K562 (cell line): ENCODE measurements at regions not wholly inside any gene's neighbourhood (a gene's known extent, or its start where the extent isn't known, plus 50 kb on each side); places are given as distances from the start of the nearest gene placed in this dataset.

ENCODE experiments used
- CTBP1 ChIP-seq: fragments of 450-650 bp; IDR thresholded peaks from 2 replicates; pipeline ENCODE4 v1.6.1; 2016; ENCODE audit warnings: borderline replicate concordance
- FOS ChIP-seq: IDR thresholded peaks from 3 replicates; pipeline ENCODE4 v1.6.1; 2011; ENCODE audit not compliant: insufficient read length; ENCODE audit errors: extremely low read depth
- IFI16 ChIP-seq: fragments of 250-450 bp; sonication (Bioruptor Pico); IDR thresholded peaks from 2 replicates; pipeline ENCODE4 v2.1.2; 2022; ENCODE audit warnings: mild to moderate bottlenecking, inconsistent platforms
- NFRKB ChIP-seq: fragments of 450-650 bp; IDR thresholded peaks from 2 replicates; pipeline ENCODE4 v1.6.1; 2016; ENCODE audit warnings: low read depth
- NR2C2 ChIP-seq, 2 experiments: fragments of 200-800 bp in 1 of 2; sonication (Bioruptor generic) in 1 of 2; sonication (generic) in 1 of 2; formaldehyde crosslinking in 1 of 2; IDR thresholded peaks; 2 replicates each; pipeline versions ENCODE4 v1.6.1 to v1.8.0; 2016 to 2022; ENCODE audit warnings: mild to moderate bottlenecking in 1 of 2, missing compliant biosample characterization in 1 of 2, missing genetic modification characterization in 1 of 2, missing genetic modification reagents in 1 of 2
- SOX6 ChIP-seq: fragments of 450-650 bp; IDR thresholded peaks from 2 replicates; pipeline ENCODE4 v1.6.1; 2014; ENCODE audit warnings: mild to moderate bottlenecking
- TRIM24 ChIP-seq, 2 experiments: fragments of 450-650 bp; IDR thresholded peaks; 2 replicates each; pipeline ENCODE4 v1.6.1; 2016
- ZEB2 ChIP-seq: fragments of 450-650 bp; IDR thresholded peaks from 2 replicates; pipeline ENCODE4 v1.6.1; 2016
- ZFP30 ChIP-seq: fragments of 250-450 bp; sonication (Bioruptor Pico); IDR thresholded peaks from 2 replicates; pipeline ENCODE4 v1.8.0; 2022; ENCODE audit warnings: moderate library complexity, mild to moderate bottlenecking, inconsistent platforms, borderline replicate concordance
- ZNF408 ChIP-seq: fragments of 250-450 bp; sonication (Bioruptor Pico); IDR thresholded peaks from 2 replicates; pipeline ENCODE4 v1.4.0; 2020; ENCODE audit warnings: low read depth, mild to moderate bottlenecking, moderate library complexity
- TF ChIP-seq, protein P1 (sequence below), 2 experiments: fragments of 450-650 bp in 1 of 2; sonication (generic) in 1 of 2; formaldehyde crosslinking in 1 of 2; IDR thresholded peaks in 1 of 2; conservative IDR thresholded peaks in 1 of 2; 2 replicates each; pipeline versions ENCODE4 v1.6.1 to v1.8.1; 2016 to 2023; ENCODE audit warnings: mild to moderate bottlenecking in 2 of 2, moderate library complexity in 2 of 2, inconsistent platforms in 1 of 2, missing genetic modification reagents in 1 of 2
- TF ChIP-seq, protein P2 (sequence below): fragments of 450-650 bp; formaldehyde crosslinking; conservative IDR thresholded peaks from 2 replicates; pipeline ENCODE4 v1.4.0; 2022; ENCODE audit warnings: mild to moderate bottlenecking, missing genetic modification characterization
- TF ChIP-seq, protein P3 (sequence below): sonication (generic); formaldehyde crosslinking; IDR thresholded peaks from 2 replicates; pipeline ENCODE4 v1.8.0; 2022; ENCODE audit warnings: mild to moderate bottlenecking, missing genetic modification reagents
- TF ChIP-seq, protein P4 (sequence below): sonication (generic); formaldehyde crosslinking; IDR thresholded peaks from 2 replicates; pipeline ENCODE4 v1.8.1; 2023; ENCODE audit warnings: mild to moderate bottlenecking, missing genetic modification reagents
- TF ChIP-seq, protein P5 (sequence below): fragments of 450-650 bp; formaldehyde crosslinking; IDR thresholded peaks from 2 replicates; pipeline ENCODE4 v1.4.0; 2022; ENCODE audit warnings: mild to moderate bottlenecking, moderate library complexity

DNA sequence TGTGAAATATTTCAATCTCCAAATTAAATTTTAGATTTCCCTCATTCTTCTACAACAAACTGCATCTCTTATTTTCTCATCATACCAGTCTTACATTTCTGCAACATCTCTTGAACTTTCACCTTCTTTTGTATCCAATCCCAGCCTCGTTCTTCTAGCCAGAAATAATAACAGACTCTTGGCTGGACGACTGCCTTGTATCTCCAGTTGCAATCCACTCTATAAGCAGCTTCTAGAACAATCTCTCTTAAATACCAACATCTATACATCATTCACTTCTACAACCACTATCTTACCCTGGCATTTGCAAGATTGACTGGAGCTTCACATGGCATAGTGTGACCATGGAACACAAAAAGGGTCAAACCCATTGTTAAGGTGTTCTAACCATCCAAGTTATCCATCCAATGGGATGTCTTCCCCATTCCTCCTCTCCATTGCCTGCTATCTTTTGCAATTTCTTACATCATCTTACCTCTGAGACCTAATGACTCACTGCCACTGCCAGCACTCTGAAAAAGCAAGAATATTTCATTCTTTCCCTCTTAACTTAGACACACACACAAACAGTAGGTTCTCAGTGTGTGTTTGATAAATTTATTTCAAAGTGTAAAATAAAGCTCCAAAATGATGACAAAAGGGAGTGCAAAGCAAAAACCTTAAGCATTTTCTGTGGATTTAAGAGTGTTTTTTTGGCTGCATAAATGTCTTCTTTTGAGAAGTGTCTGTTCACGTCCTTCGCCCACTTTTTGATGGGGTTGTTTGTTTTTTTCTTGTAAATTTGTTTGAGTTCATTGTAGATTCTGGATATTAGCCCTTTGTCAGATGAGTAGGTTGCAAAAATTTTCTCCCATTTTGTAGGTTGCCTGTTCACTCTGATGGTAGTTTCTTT is 145.6 kb downstream of the METTL4 start (continued):
- TF ChIP-seq, protein P1, sequence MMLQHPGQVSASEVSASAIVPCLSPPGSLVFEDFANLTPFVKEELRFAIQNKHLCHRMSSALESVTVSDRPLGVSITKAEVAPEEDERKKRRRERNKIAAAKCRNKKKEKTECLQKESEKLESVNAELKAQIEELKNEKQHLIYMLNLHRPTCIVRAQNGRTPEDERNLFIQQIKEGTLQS (IDR thresholded peaks at IDR 0.05): peak; percentile 91
- TF ChIP-seq, protein P1 (CRISPR knock-in tag; conservative IDR thresholded peaks at IDR 0.05): no peak
- TF ChIP-seq, protein P2, sequence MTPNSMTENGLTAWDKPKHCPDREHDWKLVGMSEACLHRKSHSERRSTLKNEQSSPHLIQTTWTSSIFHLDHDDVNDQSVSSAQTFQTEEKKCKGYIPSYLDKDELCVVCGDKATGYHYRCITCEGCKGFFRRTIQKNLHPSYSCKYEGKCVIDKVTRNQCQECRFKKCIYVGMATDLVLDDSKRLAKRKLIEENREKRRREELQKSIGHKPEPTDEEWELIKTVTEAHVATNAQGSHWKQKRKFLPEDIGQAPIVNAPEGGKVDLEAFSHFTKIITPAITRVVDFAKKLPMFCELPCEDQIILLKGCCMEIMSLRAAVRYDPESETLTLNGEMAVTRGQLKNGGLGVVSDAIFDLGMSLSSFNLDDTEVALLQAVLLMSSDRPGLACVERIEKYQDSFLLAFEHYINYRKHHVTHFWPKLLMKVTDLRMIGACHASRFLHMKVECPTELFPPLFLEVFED: 0 out of 2 replicates have a peak, but pooled peaks have one; percentile 19
- TF ChIP-seq ZNF408 (CRISPR knock-in tag) (no peak), TRIM24 (IDR thresholded peaks at IDR 0.05) (peak; percentile 94 to 95), IFI16 (CRISPR knock-in tag) (no peak), ZFP30 (CRISPR knock-in tag) (no peak), NR2C2 (CRISPR knock-in tag; IDR thresholded peaks at IDR 0.05) (no peak), NR2C2 (tag; IDR thresholded peaks at IDR 0.05) (0 out of 2 replicates have a peak, but pooled peaks have one; percentile 20), CTBP1 (peak; percentile 76), FOS (no peak), ZEB2 (peak; percentile 59; the same call in 1 of the 2 replicates), SOX6 (peak; percentile 33; the same call in 1 of the 2 replicates), NFRKB (no peak)
- TF ChIP-seq, protein P3, sequence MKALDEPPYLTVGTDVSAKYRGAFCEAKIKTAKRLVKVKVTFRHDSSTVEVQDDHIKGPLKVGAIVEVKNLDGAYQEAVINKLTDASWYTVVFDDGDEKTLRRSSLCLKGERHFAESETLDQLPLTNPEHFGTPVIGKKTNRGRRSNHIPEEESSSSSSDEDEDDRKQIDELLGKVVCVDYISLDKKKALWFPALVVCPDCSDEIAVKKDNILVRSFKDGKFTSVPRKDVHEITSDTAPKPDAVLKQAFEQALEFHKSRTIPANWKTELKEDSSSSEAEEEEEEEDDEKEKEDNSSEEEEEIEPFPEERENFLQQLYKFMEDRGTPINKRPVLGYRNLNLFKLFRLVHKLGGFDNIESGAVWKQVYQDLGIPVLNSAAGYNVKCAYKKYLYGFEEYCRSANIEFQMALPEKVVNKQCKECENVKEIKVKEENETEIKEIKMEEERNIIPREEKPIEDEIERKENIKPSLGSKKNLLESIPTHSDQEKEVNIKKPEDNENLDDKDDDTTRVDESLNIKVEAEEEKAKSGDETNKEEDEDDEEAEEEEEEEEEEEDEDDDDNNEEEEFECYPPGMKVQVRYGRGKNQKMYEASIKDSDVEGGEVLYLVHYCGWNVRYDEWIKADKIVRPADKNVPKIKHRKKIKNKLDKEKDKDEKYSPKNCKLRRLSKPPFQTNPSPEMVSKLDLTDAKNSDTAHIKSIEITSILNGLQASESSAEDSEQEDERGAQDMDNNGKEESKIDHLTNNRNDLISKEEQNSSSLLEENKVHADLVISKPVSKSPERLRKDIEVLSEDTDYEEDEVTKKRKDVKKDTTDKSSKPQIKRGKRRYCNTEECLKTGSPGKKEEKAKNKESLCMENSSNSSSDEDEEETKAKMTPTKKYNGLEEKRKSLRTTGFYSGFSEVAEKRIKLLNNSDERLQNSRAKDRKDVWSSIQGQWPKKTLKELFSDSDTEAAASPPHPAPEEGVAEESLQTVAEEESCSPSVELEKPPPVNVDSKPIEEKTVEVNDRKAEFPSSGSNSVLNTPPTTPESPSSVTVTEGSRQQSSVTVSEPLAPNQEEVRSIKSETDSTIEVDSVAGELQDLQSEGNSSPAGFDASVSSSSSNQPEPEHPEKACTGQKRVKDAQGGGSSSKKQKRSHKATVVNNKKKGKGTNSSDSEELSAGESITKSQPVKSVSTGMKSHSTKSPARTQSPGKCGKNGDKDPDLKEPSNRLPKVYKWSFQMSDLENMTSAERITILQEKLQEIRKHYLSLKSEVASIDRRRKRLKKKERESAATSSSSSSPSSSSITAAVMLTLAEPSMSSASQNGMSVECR: no peak
- TF ChIP-seq, protein P4, sequence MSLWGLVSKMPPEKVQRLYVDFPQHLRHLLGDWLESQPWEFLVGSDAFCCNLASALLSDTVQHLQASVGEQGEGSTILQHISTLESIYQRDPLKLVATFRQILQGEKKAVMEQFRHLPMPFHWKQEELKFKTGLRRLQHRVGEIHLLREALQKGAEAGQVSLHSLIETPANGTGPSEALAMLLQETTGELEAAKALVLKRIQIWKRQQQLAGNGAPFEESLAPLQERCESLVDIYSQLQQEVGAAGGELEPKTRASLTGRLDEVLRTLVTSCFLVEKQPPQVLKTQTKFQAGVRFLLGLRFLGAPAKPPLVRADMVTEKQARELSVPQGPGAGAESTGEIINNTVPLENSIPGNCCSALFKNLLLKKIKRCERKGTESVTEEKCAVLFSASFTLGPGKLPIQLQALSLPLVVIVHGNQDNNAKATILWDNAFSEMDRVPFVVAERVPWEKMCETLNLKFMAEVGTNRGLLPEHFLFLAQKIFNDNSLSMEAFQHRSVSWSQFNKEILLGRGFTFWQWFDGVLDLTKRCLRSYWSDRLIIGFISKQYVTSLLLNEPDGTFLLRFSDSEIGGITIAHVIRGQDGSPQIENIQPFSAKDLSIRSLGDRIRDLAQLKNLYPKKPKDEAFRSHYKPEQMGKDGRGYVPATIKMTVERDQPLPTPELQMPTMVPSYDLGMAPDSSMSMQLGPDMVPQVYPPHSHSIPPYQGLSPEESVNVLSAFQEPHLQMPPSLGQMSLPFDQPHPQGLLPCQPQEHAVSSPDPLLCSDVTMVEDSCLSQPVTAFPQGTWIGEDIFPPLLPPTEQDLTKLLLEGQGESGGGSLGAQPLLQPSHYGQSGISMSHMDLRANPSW (CRISPR knock-in tag): no peak
- TF ChIP-seq, protein P5, sequence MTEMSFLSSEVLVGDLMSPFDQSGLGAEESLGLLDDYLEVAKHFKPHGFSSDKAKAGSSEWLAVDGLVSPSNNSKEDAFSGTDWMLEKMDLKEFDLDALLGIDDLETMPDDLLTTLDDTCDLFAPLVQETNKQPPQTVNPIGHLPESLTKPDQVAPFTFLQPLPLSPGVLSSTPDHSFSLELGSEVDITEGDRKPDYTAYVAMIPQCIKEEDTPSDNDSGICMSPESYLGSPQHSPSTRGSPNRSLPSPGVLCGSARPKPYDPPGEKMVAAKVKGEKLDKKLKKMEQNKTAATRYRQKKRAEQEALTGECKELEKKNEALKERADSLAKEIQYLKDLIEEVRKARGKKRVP: peak; percentile 41; the same call in 1 of the 2 replicates
